ENCODE measurements at regions not wholly inside any gene's neighbourhood (a gene's known extent, or its start where the extent isn't known, plus 50 kb on each side); places are given as distances from the start of the nearest gene placed in this dataset.

DNA sequence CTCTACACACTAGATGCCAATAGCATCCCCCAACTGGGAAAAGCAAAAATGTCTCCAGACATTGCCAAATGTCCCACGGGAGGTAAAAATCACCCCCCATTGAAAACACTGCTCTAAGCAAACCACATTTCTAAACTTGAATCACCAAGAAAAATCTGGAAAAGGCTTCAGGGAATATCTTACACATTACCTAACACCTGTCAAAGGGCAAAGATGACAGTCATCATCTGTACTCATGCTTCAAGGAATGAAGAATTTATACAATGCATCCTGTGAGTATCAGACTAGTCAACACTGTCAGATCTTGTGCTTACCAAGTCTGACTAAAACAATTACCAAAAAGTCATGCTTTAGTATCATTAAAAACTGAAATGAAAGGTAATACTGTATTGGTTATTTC is 161.6 kb upstream of the SOX5 start:
- Histone ChIP-seq H4K8ac (ENCODE audit: low read depth in 2 of 2, low read length in 2 of 2) (peak overlapping the region in 1 of 2 experiments; percentile 62; a peak in 2 of 4 replicates), H3K14ac (replicated peaks; ENCODE audit: low read depth, low read length) (no peak overlapping the region), H3K79me1 (ENCODE audit: low read depth in 1 of 2, low read length in 2 of 2) (0 out of 4 replicates have a peak, but pooled peaks cover 0 to 5% of the 10 kb centered on the region in 2 experiments), H2AK5ac (ENCODE audit: low read depth, low read length) (peak overlapping the region; percentile 2; the same call in 1 of the 2 replicates), H4K5ac (ENCODE audit: low read depth, low read length) (no peak overlapping the region; the same call in 1 of the 2 replicates), H3K4me3 (ENCODE audit: insufficient read depth, low read depth, low read length) (no peak overlapping the region), H3K4me1 (ENCODE audit: control insufficient read depth, insufficient read depth, low read length) (peaks cover 2% of the 10 kb centered on the region; the same call in 1 of the 2 replicates), H2BK15ac (ENCODE audit: low read depth, low read length) (peak overlapping the region; percentile 67; the same call in 1 of the 3 replicates), H3K27me3 (ENCODE audit: control insufficient read depth, insufficient read depth, low read length) (no peaks in the 10 kb centered on the region), H3K27ac (ENCODE audit: insufficient read depth, low read length) (no peak overlapping the region; the same call in 1 of the 2 replicates), H3K56ac (ENCODE audit: extremely low read depth, insufficient read depth, low read length) (no peak overlapping the region), H2BK120ac (ENCODE audit: low read depth, low read length) (peak overlapping the region; percentile 83), H4K20me1 (ENCODE audit: insufficient read depth, low read length) (no peaks in the 10 kb centered on the region), H3K23ac (ENCODE audit: low read depth, low read length) (no peak overlapping the region; the same call in 1 of the 2 replicates), H2BK20ac (ENCODE audit: low read depth, low read length) (peak overlapping the region; percentile 81; the same call in 1 of the 2 replicates), H3K9ac (ENCODE audit: low read depth, low read length) (no peak overlapping the region), H4K91ac (ENCODE audit: insufficient read depth, low read depth, low read length) (0 out of 2 replicates have a peak overlapping the region, but pooled peaks have one; percentile 30), H3K4ac (ENCODE audit: low read depth, low read length) (peak overlapping the region; percentile 42; the same call in 1 of the 2 replicates), H3K9me1 (ENCODE audit: insufficient read depth, low read length) (no peaks in the 10 kb centered on the region), H3K4me2 (ENCODE audit: low read depth, low read length) (peak overlapping the region; percentile 64; the same call in 1 of the 2 replicates), H2AK9ac (replicated peaks; ENCODE audit: low read depth, low read length, poor library complexity) (no peak overlapping the region), H3K18ac (ENCODE audit: low read depth, low read length) (peak overlapping the region; percentile 54; the same call in 1 of the 2 replicates), H3K36me3 (ENCODE audit: control insufficient read depth, insufficient read depth, low read length) (no peaks in the 10 kb centered on the region), H2AFZ (replicated peaks; ENCODE audit: low read length, poor library complexity) (no peak overlapping the region), H3K9me3 (ENCODE audit: control insufficient read depth, insufficient read depth, low read length) (no peaks in the 10 kb centered on the region; the same call in 1 of the 2 replicates), H2BK5ac (ENCODE audit: low read depth, low read length, poor library complexity, severe bottlenecking) (peak overlapping the region; percentile 85)
- no CpG with 5 or more reads among the region's 1 CpG for WGBS, 2 experiments (ENCODE audit: extremely low coverage in 2 of 2, insufficient read length in 1 of 2)
- no TSS peak for BruUV-seq (replicated peaks)
- ChIA-PET POLR2A (ENCODE audit: unreplicated experiment) (no interaction called here), CTCF (no interaction called here)
- DNase-seq (peak; percentile 79), ATAC-seq (ENCODE audit: low read depth) (peak; percentile 79)
- TF ChIP-seq, protein P1, sequence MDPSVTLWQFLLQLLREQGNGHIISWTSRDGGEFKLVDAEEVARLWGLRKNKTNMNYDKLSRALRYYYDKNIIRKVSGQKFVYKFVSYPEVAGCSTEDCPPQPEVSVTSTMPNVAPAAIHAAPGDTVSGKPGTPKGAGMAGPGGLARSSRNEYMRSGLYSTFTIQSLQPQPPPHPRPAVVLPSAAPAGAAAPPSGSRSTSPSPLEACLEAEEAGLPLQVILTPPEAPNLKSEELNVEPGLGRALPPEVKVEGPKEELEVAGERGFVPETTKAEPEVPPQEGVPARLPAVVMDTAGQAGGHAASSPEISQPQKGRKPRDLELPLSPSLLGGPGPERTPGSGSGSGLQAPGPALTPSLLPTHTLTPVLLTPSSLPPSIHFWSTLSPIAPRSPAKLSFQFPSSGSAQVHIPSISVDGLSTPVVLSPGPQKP (IDR thresholded peaks at IDR 0.05; ENCODE audit: borderline replicate concordance, low read depth, low read length): no peak
- TF ChIP-seq RCOR1 (IDR thresholded peaks at IDR 0.05; ENCODE audit: insufficient replicate concordance, low read length) (peak; percentile 54), CEBPB (IDR thresholded peaks at IDR 0.05; ENCODE audit: low read depth, low read length) (0 out of 2 replicates have a peak, but pooled peaks have one; percentile 1), POLR2A (IDR thresholded peaks at IDR 0.05; ENCODE audit: low read depth, low read length) (no peak)
- in situ Hi-C loops (cut with MboI; ENCODE audit: low sequenced_read_pairs) (loop anchor here (25.0 kb wide), 1 partner anchor 451 kb away; no protein-coding TSS in a partner anchor), dilution Hi-C loops (cut with HindIII; ENCODE audit: low sequenced_read_pairs, unreplicated experiment) (no loop called here), intact Hi-C loops (cut with micrococcal nuclease) (loop anchor here (2.0 to 10.0 kb wide), 2 partner anchors 452 to 624 kb away; no protein-coding TSS in a partner anchor)

Measured in IMR-90 (cell line).